ENCODE measurements at regions not wholly inside any gene's neighbourhood (a gene's known extent, or its start where the extent isn't known, plus 50 kb on each side); places are given as distances from the start of the nearest gene placed in this dataset.

DNA sequence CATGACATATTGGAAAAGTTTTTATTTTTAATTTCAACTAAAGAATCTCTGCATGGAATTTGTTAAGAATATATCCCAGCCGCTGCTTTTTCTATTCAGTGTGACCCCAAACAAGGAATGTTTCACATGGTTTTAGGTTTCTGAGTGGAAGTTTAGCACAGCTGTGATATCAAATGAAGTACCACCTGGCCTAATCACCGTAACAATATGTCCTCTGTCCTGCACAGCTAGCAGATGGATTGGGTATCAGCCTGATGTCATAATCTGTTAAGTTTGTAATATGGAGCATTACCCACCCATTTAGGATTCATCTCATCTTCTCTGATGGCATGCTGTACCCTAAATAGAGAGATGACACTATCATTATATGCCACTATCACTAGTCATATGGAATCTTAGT lies 963.7 kb upstream of the ADGRL2 start:
- TF ChIP-seq, protein P1, sequence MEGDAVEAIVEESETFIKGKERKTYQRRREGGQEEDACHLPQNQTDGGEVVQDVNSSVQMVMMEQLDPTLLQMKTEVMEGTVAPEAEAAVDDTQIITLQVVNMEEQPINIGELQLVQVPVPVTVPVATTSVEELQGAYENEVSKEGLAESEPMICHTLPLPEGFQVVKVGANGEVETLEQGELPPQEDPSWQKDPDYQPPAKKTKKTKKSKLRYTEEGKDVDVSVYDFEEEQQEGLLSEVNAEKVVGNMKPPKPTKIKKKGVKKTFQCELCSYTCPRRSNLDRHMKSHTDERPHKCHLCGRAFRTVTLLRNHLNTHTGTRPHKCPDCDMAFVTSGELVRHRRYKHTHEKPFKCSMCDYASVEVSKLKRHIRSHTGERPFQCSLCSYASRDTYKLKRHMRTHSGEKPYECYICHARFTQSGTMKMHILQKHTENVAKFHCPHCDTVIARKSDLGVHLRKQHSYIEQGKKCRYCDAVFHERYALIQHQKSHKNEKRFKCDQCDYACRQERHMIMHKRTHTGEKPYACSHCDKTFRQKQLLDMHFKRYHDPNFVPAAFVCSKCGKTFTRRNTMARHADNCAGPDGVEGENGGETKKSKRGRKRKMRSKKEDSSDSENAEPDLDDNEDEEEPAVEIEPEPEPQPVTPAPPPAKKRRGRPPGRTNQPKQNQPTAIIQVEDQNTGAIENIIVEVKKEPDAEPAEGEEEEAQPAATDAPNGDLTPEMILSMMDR (IDR thresholded peaks at IDR 0.05; ENCODE audit: low read depth, low read length, missing control alignments) = no peak
- DNase-seq (ENCODE audit: extremely low read depth, low read depth) = no peak
- no peak overlapping the region for H3K4me3 ChIP-seq (replicated peaks; ENCODE audit: low read depth, low read length)

DNA sequence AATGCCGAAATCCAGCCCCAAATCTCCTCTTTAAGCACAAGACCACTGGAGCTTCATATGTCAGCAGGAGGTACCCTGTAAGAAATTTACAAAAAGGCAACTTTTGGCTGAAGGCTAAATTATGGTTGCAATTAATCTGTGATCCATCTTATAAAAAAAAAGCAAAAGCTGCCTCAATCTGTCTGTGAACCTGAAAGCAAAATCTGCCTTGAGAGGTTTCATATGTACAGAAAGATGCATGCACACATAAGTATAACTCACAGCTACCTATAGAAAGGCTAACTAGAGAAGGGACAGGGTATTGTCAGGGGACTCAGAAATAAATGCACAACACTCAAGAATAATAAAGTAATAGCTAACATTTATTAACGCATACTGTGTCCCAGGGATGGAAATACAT lies 964.2 kb upstream of the ADGRL2 start:
- TF ChIP-seq, protein P1 (IDR thresholded peaks at IDR 0.05; ENCODE audit: low read depth, low read length, missing control alignments) = no peak
- DNase-seq (ENCODE audit: extremely low read depth, low read depth) = no peak
- H3K4me3 ChIP-seq (replicated peaks; ENCODE audit: low read depth, low read length) = no peak overlapping the region

DNA sequence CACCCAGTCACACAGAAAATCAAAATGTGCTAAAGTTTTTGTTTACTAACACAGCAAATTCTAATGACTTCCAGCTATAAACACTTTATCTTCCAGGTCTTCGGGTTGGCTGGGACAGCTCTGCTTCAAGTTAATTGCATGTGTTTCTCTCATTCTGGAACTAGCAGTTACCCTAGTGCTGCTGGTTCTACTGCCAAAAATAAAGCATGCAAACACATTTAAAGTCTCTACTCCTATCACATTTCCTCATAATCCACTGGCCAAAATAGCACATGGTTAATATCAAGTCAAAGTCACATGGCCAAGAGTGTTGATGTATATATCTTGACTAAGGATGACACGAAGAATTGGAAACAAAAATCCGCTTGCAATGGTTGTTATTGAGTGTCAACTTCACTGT lies 973.1 kb upstream of the ADGRL2 start:
- TF ChIP-seq, protein P1 (IDR thresholded peaks at IDR 0.05; ENCODE audit: low read depth, low read length, missing control alignments) = no peak
- DNase-seq (ENCODE audit: extremely low read depth, low read depth) = no peak
- no peak overlapping the region for H3K4me3 ChIP-seq (replicated peaks; ENCODE audit: low read depth, low read length)

DNA sequence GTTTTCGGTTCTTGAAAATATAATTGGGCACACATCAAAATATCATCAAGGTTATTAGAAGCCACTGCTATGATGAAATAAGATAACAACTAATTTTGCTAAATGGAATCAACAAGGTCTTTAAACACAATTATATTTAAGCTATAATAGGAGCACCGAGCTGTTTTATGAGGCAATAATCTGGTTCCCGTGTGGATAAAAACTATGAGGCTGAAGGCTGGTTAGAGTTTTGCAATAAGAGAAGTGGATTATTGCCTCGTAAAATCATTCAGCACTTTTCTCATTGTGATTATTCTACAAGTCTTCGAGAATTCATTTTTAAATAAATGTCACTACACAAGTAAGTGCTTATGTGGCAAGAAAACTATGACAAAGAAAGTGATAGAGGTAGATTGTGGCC lies 975.7 kb upstream of the ADGRL2 start:
- TF ChIP-seq, protein P1 (IDR thresholded peaks at IDR 0.05; ENCODE audit: low read depth, low read length, missing control alignments) = no peak
- H3K4me3 ChIP-seq (replicated peaks; ENCODE audit: low read depth, low read length) = no peak overlapping the region
- DNase-seq (ENCODE audit: extremely low read depth, low read depth) = no peak

DNA sequence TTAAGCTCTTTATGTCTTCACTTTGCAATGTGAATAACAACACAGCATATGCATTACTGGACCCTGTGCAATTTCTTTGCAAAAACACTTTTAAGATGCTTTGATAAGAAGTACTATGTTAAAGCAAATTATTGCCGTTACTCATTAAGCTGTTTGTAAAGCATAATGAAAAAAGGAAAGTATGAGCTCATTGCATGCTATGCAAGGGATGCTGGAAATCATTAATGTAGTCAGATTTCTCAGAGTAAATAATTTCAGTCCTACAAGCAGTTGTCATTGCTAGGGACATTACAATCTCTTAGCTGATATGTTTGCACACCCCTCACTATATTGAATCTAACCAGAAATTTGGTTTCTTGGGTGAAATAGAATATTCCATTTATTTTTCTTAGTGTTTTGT lies 982.5 kb upstream of the ADGRL2 start:
- H3K4me3 ChIP-seq (replicated peaks; ENCODE audit: low read depth, low read length) = no peak overlapping the region
- no peak for DNase-seq (ENCODE audit: extremely low read depth, low read depth)
- TF ChIP-seq, protein P1 (IDR thresholded peaks at IDR 0.05; ENCODE audit: low read depth, low read length, missing control alignments) = no peak

DNA sequence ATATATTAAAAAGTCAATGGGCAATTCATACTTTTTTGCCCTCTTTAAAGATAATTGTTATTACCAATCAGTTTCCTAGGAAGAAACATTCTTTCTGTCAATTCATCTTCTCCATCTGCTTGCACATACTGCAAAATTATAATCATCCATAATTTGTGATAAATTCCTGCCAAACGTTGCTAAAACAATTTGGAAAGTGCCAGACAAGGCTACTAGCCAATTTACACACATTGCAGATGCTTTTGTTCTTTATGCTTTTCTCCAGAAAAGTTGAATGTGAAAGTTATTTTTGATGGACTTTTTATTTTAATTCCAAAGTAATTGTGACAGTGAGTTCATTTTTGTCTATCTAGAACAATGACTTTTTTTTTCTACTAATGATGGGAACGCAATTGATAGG lies 992.8 kb upstream of the ADGRL2 start:
- TF ChIP-seq, protein P1 (IDR thresholded peaks at IDR 0.05; ENCODE audit: low read depth, low read length, missing control alignments) = no peak
- H3K4me3 ChIP-seq (replicated peaks; ENCODE audit: low read depth, low read length) = no peak overlapping the region
- no peak for DNase-seq (ENCODE audit: extremely low read depth, low read depth)

DNA sequence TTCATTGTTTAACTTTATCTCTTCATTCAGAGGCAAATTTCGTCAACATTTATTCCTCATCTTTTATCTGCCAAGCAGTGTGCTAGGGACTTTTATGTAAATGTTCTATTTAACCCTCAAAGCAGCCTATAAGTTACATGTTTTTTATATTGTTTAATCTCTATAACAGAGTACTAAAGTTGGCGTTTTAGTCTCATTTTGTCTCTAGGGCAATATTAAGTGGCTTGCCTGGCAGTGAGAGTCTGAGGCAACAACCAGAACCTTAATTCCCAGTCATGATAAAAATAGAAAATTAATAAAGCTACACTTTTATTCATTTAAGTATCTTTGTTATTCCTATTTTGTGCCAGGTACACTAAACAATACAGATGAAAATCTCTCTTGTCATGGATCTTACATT lies 994.3 kb upstream of the ADGRL2 start:
- no peak overlapping the region for H3K4me3 ChIP-seq (replicated peaks; ENCODE audit: low read depth, low read length)
- no peak for DNase-seq (ENCODE audit: extremely low read depth, low read depth)
- TF ChIP-seq, protein P1 (IDR thresholded peaks at IDR 0.05; ENCODE audit: low read depth, low read length, missing control alignments) = no peak
